Upper lobe of left lung (tissue), 6 donors: ENCODE measurements at regions not wholly inside any gene's neighbourhood (a gene's known extent, or its start where the extent isn't known, plus 50 kb on each side); places are given as distances from the start of the nearest gene placed in this dataset.

ENCODE experiments used
- ATAC-seq, 2 donors: fragments of 200-7000 bp; cut with Tn5 transposase; one replicate each; pipeline ENCODE4 v1.9.1; 2022; ENCODE audit warnings: mild to moderate bottlenecking in 2 of 2, moderate library complexity in 2 of 2; ENCODE audit not compliant: low FRiP score in 2 of 2
- DNase-seq, 2 donors: peaks; one replicate each; pipeline ENCODE4 v3.0.0-alpha.2; 2019 to 2020
- H3K27ac ChIP-seq, 4 donors: fragments of 200-600 bp; sonication (generic); one replicate each; pipeline ENCODE4 v1.5.1; 2016 to 2019
- H3K27me3 ChIP-seq, 4 donors: fragments of 200-600 bp; sonication (generic); one replicate each; pipeline ENCODE4 v1.5.1; 2017 to 2019
- H3K36me3 ChIP-seq, 4 donors: fragments of 200-600 bp; sonication (generic); one replicate each; pipeline ENCODE4 v1.5.1; 2016 to 2019
- H3K4me1 ChIP-seq, 4 donors: fragments of 200-600 bp; sonication (generic); one replicate each; pipeline ENCODE4 v1.5.1; 2018 to 2019
- H3K4me3 ChIP-seq, 4 donors: fragments of 200-600 bp; sonication (generic); one replicate each; pipeline ENCODE4 v1.5.1; 2017 to 2019; ENCODE audit warnings: mild to moderate bottlenecking in 2 of 4, moderate library complexity in 1 of 4
- H3K9me3 ChIP-seq, 4 donors: fragments of 200-600 bp; sonication (generic); one replicate each; pipeline ENCODE4 v1.5.1; 2018 to 2019
- EP300 ChIP-seq, 4 donors: sonication (generic); formaldehyde crosslinking; IDR thresholded peaks; one replicate each; pipeline ENCODE4 v1.5.1; 2017; ENCODE audit warnings: antibody characterized with exemption in 4 of 4, control low read depth in 2 of 4
- POLR2A ChIP-seq, 4 donors: fragments of 450-650 bp; IDR thresholded peaks; one replicate each; pipeline ENCODE4 v1.5.1; 2016 to 2017; ENCODE audit warnings: antibody characterized with exemption in 4 of 4, mild to moderate bottlenecking in 2 of 4
- POLR2AphosphoS5 ChIP-seq, 2 donors: sonication (generic); formaldehyde crosslinking; IDR thresholded peaks; one replicate each; pipeline ENCODE4 v1.5.1; 2017; ENCODE audit warnings: antibody characterized with exemption in 2 of 2
- WGBS, 2 donors: methylation state at CpG; one replicate each; pipeline ENCODE4 v1.1.5; 2017 to 2018; 5-methylcytosine and 5-hydroxymethylcytosine counted together
- TF ChIP-seq, protein P1 (sequence below), 6 experiments: fragments of 450-650 bp in 4 of 6; fragments of 200-600 bp in 2 of 6; sonication (generic) in 2 of 6; IDR thresholded peaks; one replicate each; pipeline ENCODE4 v1.5.1; 2016 to 2019; ENCODE audit warnings: antibody characterized with exemption in 6 of 6
- donor health status: DM: no; HTN: no; CAD: no; lungs with moderate emphysema.
- donor health status: DM: no; HTN: yes; CAD: no; lungs with severe emphysema.

GRCh38 chr2:16478434-16479210, 187.0 kb downstream of the CYRIA start:
- Histone ChIP-seq H3K36me3 (no peaks in the 10 kb centered on the region), H3K4me3 (no peak overlapping the region), H3K9me3 (no peaks in the 10 kb centered on the region), H3K4me1 (no peaks in the 10 kb centered on the region), H3K27me3 (no peaks in the 10 kb centered on the region), H3K27ac (no peak overlapping the region)
- no peak for DNase-seq
- ATAC-seq = no peak
- TF ChIP-seq EP300 (IDR thresholded peaks at IDR 0.05) (no peak), POLR2A (IDR thresholded peaks at IDR 0.05) (no peak), POLR2AphosphoS5 (IDR thresholded peaks at IDR 0.05) (no peak)
- TF ChIP-seq, protein P1, sequence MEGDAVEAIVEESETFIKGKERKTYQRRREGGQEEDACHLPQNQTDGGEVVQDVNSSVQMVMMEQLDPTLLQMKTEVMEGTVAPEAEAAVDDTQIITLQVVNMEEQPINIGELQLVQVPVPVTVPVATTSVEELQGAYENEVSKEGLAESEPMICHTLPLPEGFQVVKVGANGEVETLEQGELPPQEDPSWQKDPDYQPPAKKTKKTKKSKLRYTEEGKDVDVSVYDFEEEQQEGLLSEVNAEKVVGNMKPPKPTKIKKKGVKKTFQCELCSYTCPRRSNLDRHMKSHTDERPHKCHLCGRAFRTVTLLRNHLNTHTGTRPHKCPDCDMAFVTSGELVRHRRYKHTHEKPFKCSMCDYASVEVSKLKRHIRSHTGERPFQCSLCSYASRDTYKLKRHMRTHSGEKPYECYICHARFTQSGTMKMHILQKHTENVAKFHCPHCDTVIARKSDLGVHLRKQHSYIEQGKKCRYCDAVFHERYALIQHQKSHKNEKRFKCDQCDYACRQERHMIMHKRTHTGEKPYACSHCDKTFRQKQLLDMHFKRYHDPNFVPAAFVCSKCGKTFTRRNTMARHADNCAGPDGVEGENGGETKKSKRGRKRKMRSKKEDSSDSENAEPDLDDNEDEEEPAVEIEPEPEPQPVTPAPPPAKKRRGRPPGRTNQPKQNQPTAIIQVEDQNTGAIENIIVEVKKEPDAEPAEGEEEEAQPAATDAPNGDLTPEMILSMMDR (IDR thresholded peaks at IDR 0.05) = no peak

GRCh38 chr2:16477648-16478047, 188.0 kb downstream of the CYRIA start:
- TF ChIP-seq, protein P1 (IDR thresholded peaks at IDR 0.05) = no peak
- TF ChIP-seq POLR2AphosphoS5 (IDR thresholded peaks at IDR 0.05) (no peak), POLR2A (IDR thresholded peaks at IDR 0.05) (no peak), EP300 (IDR thresholded peaks at IDR 0.05) (no peak)

DNA sequence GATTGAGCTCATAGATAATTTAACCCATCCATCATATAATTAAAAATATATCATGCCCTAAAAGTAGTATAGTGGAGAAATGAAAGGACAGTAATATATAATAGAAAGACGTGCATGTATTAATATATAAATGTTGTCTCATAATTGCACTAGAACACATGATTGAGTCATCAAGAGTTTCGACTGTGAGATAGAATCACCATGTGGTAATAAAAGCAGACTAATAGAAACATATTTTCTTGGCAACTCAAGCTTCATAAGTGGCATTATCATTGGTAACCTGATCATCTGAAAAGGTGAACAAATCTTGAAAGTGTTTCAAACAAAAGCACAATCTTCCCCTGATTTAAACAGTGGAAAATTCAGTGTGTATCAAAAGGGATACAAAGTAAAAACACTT, 188.8 kb downstream of the CYRIA start:
- H3K36me3 ChIP-seq = no peaks in the 10 kb centered on the region
- 30 to 37% methylated on average over 2 of the region's 2 CpGs for WGBS, 2 donors
- no peak for ATAC-seq

More at GRCh38 chr2:16477648-16478047, 188.0 kb downstream of the CYRIA start:
- Histone ChIP-seq H3K27me3 (no peaks in the 10 kb centered on the region), H3K36me3 (no peaks in the 10 kb centered on the region), H3K27ac (no peak overlapping the region), H3K4me1 (no peaks in the 10 kb centered on the region), H3K9me3 (no peaks in the 10 kb centered on the region), H3K4me3 (no peak overlapping the region)
- DNase-seq (no peak), ATAC-seq (no peak)

DNA sequence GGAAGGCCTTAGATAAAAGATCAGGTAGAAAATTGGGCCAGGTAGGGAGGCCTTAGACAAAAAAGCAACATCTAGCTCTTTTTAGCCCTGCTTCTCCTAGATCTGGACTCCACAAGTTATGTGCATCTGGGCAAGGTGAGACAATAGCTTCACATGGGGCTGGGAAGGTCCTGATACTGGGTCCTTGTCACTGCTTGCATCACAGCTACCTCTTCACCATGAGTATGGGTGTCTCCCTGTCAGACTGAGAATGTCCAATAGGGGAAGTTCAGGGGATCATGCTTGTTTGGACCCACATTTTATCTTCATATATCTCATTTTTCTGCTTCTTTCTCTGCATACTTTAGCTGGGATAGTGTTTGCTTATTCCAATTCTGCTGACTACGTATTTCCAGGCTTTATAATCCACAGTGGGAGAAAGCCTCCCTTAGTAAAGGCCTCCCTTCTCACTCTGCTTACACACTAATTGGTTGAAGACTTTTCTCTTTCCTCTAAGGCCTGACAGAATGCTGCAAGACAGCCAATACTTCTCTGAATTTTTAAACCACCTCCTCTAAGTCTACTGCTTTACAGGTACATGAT, 189.6 kb downstream of the CYRIA start:
- TF ChIP-seq POLR2AphosphoS5 (IDR thresholded peaks at IDR 0.05) = no peak
- TF ChIP-seq POLR2A (IDR thresholded peaks at IDR 0.05) = no peak
- TF ChIP-seq, protein P1 (IDR thresholded peaks at IDR 0.05) = no peak
- no peak for TF ChIP-seq EP300 (IDR thresholded peaks at IDR 0.05)
- no peak for ATAC-seq
- Histone ChIP-seq H3K4me3 (no peak overlapping the region), H3K4me1 (no peaks in the 10 kb centered on the region), H3K36me3 (no peaks in the 10 kb centered on the region), H3K27ac (no peak overlapping the region), H3K27me3 (no peaks in the 10 kb centered on the region), H3K9me3 (no peaks in the 10 kb centered on the region)
- 73 to 82% methylated on average over 1 of the region's 1 CpG for WGBS, 2 donors
- DNase-seq = no peak

More for the DNA sequence above, 188.8 kb downstream of the CYRIA start:
- DNase-seq = no peak
- TF ChIP-seq POLR2AphosphoS5 (IDR thresholded peaks at IDR 0.05) (no peak), EP300 (IDR thresholded peaks at IDR 0.05) (no peak), POLR2A (IDR thresholded peaks at IDR 0.05) (no peak)
- TF ChIP-seq, protein P1 (IDR thresholded peaks at IDR 0.05) = no peak
- Histone ChIP-seq H3K27me3 (no peaks in the 10 kb centered on the region), H3K9me3 (no peaks in the 10 kb centered on the region), H3K27ac (no peak overlapping the region), H3K4me3 (no peak overlapping the region), H3K4me1 (no peaks in the 10 kb centered on the region)

DNA sequence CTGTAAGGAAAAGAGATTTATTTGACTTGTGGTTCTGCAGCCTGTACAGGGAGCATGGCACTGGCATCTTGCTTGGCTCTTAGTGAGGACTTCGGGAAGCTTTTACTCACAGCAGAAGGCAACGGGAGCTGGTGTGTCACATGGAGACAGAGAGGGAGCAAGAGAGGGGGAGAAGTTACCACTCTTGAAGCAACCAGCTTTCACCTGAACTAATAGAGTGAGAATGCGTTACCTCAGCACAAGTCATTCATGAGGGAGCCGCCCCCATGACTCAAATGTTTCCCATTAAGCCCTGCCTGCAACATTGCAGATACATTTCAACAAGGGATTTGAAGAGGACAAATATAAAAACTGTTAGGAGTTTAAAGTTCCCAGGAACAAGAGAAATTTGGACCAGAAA, 190.0 kb downstream of the CYRIA start:
- H3K27ac ChIP-seq = no peak overlapping the region
- H3K9me3 ChIP-seq = no peaks in the 10 kb centered on the region
- H3K27me3 ChIP-seq = no peaks in the 10 kb centered on the region
- TF ChIP-seq EP300 (IDR thresholded peaks at IDR 0.05) (no peak), POLR2AphosphoS5 (IDR thresholded peaks at IDR 0.05) (no peak), POLR2A (IDR thresholded peaks at IDR 0.05) (no peak)
- TF ChIP-seq, protein P1 (IDR thresholded peaks at IDR 0.05) = no peak
- no peak overlapping the region for H3K4me3 ChIP-seq
- no peaks in the 10 kb centered on the region for H3K36me3 ChIP-seq
- 71 to 82% methylated on average over 4 of the region's 4 CpGs for WGBS, 2 donors
- DNase-seq (no peak), ATAC-seq (no peak)
- no peaks in the 10 kb centered on the region for H3K4me1 ChIP-seq
